ENCODE measurements at regions not wholly inside any gene's neighbourhood (a gene's known extent, or its start where the extent isn't known, plus 50 kb on each side); places are given as distances from the start of the nearest gene placed in this dataset.

DNA sequence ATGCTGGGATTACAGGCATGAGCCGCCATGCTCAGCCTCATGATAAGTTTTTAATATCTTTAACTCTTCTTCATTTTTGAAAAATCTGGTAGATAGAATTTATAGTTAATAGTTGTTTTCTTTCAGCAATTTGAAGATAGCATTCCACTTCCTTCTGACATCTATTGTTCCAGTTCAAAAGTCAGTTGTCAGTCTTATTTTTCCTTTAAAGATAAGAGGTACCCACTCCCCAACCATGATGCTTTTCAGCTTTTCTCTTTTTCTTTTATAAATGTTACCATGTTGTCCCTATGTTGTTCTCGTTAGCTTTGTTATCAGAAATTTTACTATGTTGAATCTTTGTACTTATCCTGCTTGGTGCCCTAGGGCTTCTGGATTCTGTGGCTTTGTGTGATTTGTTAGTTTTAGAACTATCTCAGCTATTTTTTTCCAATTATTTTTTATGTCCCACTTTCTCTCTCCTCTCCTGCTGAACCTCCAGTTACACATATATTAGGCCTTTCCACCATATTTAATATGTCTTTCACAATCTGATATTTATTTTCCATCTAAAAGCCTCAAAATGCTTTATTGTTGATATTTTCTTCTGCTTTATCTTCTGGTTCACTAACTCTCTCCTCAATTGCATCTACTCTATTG, 181.6 kb upstream of the FOXN3 start:
- TF ChIP-seq EZH2 (IDR thresholded peaks at IDR 0.05; ENCODE audit: borderline replicate concordance, insufficient read depth, low read depth, low read length, poor library complexity, severe bottlenecking), result no peak
- TF ChIP-seq, protein P1, sequence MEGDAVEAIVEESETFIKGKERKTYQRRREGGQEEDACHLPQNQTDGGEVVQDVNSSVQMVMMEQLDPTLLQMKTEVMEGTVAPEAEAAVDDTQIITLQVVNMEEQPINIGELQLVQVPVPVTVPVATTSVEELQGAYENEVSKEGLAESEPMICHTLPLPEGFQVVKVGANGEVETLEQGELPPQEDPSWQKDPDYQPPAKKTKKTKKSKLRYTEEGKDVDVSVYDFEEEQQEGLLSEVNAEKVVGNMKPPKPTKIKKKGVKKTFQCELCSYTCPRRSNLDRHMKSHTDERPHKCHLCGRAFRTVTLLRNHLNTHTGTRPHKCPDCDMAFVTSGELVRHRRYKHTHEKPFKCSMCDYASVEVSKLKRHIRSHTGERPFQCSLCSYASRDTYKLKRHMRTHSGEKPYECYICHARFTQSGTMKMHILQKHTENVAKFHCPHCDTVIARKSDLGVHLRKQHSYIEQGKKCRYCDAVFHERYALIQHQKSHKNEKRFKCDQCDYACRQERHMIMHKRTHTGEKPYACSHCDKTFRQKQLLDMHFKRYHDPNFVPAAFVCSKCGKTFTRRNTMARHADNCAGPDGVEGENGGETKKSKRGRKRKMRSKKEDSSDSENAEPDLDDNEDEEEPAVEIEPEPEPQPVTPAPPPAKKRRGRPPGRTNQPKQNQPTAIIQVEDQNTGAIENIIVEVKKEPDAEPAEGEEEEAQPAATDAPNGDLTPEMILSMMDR (IDR thresholded peaks at IDR 0.05), result no peak

Data from B cell (primary cell).